Mesothelial cell of epicardium (in vitro differentiated cells): ENCODE measurements at regions not wholly inside any gene's neighbourhood (a gene's known extent, or its start where the extent isn't known, plus 50 kb on each side); places are given as distances from the start of the nearest gene placed in this dataset.
"Not testable (repeated sequence)": the region's sequence is repeated elsewhere in the genome, so short reads cannot be mapped to it uniquely, and the experiment has no call there.

Experiments used
- DNase-seq, 2 experiments: peaks; one replicate each; pipeline ENCODE4 v3.0.0; 2021; ENCODE audit warnings: low spot score in 2 of 2; ENCODE audit not compliant: unreplicated experiment in 2 of 2
- H3K27ac Mint-ChIP-seq: 2 replicates; pipeline ENCODE4 v1.8.0; 2021; ENCODE audit warnings: mixed read lengths
- H3K27me3 Mint-ChIP-seq: 2 replicates; pipeline ENCODE4 v1.8.0; 2021; ENCODE audit warnings: low read depth, mixed read lengths
- H3K36me3 Mint-ChIP-seq: 2 replicates; pipeline ENCODE4 v1.8.0; 2021; ENCODE audit warnings: mixed read lengths
- H3K4me1 Mint-ChIP-seq: 2 replicates; pipeline ENCODE4 v1.8.0; 2021; ENCODE audit warnings: mixed read lengths
- H3K4me3 Mint-ChIP-seq: 2 replicates; pipeline ENCODE4 v1.8.0; 2021; ENCODE audit warnings: mild to moderate bottlenecking, moderate library complexity, mixed read lengths
- H3K9me3 Mint-ChIP-seq: 2 replicates; pipeline ENCODE4 v1.8.0; 2021; ENCODE audit warnings: mixed read lengths
- CTCF ChIP-seq: fragments of 200-600 bp; sonication (generic); IDR thresholded peaks from one replicate; pipeline ENCODE4 v1.5.0; 2021; ENCODE audit warnings: antibody characterized with exemption; ENCODE audit not compliant: unreplicated experiment

- no peak for TF ChIP-seq CTCF
- H3K4me1 Mint-ChIP-seq = peaks cover 2% of the 10 kb centered on the region
- DNase-seq = no peak
Observed at GRCh38 chr18:39587586-39587985, 2022.0 kb upstream of the CELF4 start.

DNA sequence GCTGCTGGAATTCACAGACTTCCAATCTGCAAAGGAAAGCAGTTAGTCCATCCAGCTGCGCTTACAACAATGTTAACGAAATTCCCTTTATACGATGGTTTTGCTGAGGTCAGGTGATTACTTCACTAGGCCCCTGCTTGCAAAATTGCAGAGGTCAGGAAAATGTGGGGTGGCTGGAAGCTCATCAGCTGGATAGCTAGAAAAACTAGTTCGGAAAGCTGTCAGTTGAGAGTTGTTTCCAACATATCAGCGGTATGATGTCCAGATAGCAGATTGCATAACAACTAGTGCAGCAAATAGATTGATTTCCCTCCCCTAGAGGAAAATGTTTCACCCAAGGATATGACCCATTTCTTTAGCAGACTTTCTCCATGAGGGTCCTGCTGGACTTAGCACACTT is 2021.1 kb upstream of the CELF4 start:
- no peak for DNase-seq
- Mint-ChIP-seq H3K27ac (no peak overlapping the region), H3K36me3 (no peaks in the 10 kb centered on the region), H3K4me1 (peaks cover 2% of the 10 kb centered on the region), H3K4me3 (no peak overlapping the region), H3K9me3 (no peaks in the 10 kb centered on the region), H3K27me3 (no peaks in the 10 kb centered on the region)
- TF ChIP-seq CTCF = no peak

More at GRCh38 chr18:39587586-39587985, 2022.0 kb upstream of the CELF4 start:
- H3K4me3 Mint-ChIP-seq = no peak overlapping the region
- H3K9me3 Mint-ChIP-seq = no peaks in the 10 kb centered on the region
- H3K27me3 Mint-ChIP-seq = no peaks in the 10 kb centered on the region
- H3K36me3 Mint-ChIP-seq = no peaks in the 10 kb centered on the region
- H3K27ac Mint-ChIP-seq = no peak overlapping the region

DNA sequence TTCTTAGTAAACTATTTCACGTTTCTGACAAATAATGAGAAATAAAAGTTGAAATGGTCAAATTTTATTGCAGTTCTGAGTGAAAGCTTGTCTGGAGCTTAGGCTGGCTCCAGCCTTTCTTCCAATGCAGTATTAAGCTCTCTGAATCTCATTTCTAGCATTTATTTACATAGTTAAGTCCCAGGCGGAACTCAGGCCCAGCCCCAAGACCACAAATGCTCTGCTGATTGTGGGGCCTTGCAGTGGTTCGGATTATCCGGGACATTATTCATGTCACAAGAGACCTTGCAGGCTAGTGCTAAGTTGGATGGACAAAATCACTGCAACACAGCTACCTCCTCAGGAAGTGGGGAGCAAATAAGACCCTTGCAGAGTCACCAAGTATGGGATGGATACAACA is 2009.3 kb upstream of the CELF4 start:
- Mint-ChIP-seq H3K36me3 (peaks cover 2% of the 10 kb centered on the region), H3K27ac (peak overlapping the region; percentile 65)

GRCh38 chr18:39571511-39571910 is 2005.9 kb upstream of the CELF4 start:
- TF ChIP-seq CTCF = peak; percentile 76
- Mint-ChIP-seq H3K36me3 (peaks cover 2% of the 10 kb centered on the region), H3K9me3 (no peaks in the 10 kb centered on the region), H3K4me1 (peaks cover 8% of the 10 kb centered on the region), H3K27ac (no peak overlapping the region), H3K27me3 (no peaks in the 10 kb centered on the region), H3K4me3 (no peak overlapping the region)
- DNase-seq = no peak

More for the DNA sequence above, 2009.3 kb upstream of the CELF4 start:
- DNase-seq = no peak
- Mint-ChIP-seq H3K27me3 (no peaks in the 10 kb centered on the region), H3K9me3 (no peaks in the 10 kb centered on the region), H3K4me1 (peaks cover 20% of the 10 kb centered on the region), H3K4me3 (no peak overlapping the region)
- no peak for TF ChIP-seq CTCF

DNA sequence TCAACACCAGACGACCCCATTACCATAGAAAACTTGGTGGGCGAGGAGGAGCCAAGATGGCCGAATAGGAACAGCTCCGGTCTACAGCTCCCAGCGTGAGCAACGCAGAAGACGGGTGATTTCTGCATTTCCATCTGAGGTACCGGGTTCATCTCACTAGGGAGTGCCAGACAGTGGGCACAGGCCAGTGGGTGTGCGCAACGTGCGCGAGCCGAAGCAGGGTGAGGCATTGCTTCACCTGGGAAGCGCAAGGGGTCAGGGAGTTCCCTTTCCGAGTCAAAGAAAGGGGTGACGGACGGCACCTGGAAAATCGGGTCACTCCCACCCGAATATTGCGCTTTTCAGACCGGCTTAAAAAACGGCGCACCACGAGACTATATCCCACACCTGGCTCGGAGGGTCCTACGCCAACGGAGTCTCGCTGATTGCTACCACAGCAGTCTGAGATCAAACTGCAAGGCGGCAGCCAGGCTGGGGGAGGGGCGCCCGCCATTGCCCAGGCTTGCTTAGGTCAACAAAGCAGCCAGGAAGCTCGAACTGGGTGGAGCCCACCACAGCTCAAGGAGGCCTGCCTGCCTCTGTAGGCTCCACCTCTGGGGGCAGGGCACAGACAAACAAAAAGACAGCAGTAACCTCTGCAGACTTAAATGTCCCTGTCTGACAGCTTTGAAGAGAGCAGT is 2000.1 kb upstream of the CELF4 start:
- not testable (repeated sequence) for H3K9me3 Mint-ChIP-seq, H3K36me3 Mint-ChIP-seq, H3K27me3 Mint-ChIP-seq, DNase-seq, H3K27ac Mint-ChIP-seq, H3K4me1 Mint-ChIP-seq, H3K4me3 Mint-ChIP-seq

GRCh38 chr18:39564716-39565115 is 1999.1 kb upstream of the CELF4 start:
- no peak for TF ChIP-seq CTCF
- no peak for DNase-seq
- H3K27me3 Mint-ChIP-seq = no peaks in the 10 kb centered on the region
- no peaks in the 10 kb centered on the region for H3K4me1 Mint-ChIP-seq
- H3K27ac Mint-ChIP-seq = no peak overlapping the region
- no peaks in the 10 kb centered on the region for H3K9me3 Mint-ChIP-seq
- no peak overlapping the region for H3K4me3 Mint-ChIP-seq
- no peaks in the 10 kb centered on the region for H3K36me3 Mint-ChIP-seq
